ENCODE measurements at regions not wholly inside any gene's neighbourhood (a gene's known extent, or its start where the extent isn't known, plus 50 kb on each side); places are given as distances from the start of the nearest gene placed in this dataset.
A peak's percentile ranks its signal among the peaks of the same experiment; 100 is the strongest.

DNA sequence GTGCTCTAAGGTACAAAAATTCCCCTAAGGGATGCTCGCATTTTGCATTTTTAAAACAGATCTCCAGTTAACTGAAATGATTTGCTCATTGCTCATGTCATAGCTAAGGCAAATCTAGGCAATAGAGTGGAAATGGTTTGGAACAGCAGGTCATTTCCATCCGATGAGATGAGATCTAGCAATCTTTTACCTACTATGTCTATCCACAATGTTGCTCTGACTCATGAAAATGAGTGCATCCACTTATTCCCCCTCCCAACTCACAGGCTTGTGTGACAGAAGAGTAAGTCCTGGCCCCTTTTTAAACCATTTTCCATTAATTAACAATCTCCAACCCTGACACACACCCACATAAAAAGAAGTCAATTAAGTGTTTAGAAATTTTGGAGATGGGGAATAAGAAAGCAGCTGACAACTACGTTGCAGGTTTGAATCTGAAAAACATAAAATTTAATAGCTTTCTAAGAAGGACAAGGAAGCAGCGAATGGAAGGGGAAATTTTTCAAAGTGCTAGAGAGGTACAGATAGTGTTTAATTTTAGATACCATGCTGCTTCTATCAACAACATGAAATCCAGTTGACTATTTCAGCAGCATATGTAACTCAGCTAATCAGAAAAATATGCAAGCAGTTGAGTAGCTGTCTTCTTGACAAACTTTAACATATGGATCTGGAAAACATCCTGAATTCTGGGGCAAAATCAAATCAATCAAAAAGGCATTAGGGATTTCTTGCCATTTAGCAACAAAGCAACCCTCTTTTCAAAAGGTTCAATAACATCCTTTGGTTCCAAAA lies 112.0 kb downstream of the TMCO5A start:
- DNase-seq, result no peak

DNA sequence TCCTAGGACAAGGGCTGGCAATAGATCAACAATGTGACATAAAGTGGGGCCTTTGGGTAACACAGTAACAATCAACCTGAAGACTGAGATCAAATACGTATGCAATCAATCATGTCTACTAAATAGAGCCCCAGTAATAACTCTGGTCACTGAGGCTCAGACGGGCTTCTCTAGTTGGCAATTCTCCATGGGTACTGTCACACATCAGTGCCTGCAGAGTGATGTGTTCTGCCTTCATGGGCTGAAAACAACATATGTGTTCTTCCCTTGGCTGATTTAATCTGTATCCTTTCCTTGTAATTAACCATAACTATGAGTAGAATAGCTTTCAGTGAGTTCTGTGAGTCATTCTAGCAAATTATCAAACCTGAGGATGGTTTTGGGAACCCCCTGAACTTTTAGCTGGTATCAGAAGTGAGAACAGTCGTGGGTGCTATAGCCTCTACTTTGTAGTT lies 113.6 kb downstream of the TMCO5A start:
- DNase-seq, result no peak

DNA sequence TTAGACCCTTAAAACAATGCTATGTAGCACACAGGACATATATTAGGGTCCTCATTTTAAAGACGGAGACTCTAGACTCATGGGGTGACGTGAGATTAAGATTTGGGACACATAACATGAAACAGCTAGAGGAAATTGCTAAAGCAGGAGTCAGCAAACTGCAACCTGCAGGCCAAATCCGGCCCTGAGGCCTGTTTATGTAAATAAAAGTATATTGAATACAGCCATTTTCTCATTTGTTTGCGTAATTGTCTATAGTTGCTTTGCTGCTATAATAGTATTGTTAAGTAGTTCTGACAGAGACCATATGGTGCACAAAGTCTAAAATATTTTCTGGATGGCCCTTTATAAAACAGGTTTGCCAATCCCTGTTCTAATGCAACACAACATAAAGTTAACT lies 115.5 kb downstream of the TMCO5A start:
- no peak for DNase-seq

DNA sequence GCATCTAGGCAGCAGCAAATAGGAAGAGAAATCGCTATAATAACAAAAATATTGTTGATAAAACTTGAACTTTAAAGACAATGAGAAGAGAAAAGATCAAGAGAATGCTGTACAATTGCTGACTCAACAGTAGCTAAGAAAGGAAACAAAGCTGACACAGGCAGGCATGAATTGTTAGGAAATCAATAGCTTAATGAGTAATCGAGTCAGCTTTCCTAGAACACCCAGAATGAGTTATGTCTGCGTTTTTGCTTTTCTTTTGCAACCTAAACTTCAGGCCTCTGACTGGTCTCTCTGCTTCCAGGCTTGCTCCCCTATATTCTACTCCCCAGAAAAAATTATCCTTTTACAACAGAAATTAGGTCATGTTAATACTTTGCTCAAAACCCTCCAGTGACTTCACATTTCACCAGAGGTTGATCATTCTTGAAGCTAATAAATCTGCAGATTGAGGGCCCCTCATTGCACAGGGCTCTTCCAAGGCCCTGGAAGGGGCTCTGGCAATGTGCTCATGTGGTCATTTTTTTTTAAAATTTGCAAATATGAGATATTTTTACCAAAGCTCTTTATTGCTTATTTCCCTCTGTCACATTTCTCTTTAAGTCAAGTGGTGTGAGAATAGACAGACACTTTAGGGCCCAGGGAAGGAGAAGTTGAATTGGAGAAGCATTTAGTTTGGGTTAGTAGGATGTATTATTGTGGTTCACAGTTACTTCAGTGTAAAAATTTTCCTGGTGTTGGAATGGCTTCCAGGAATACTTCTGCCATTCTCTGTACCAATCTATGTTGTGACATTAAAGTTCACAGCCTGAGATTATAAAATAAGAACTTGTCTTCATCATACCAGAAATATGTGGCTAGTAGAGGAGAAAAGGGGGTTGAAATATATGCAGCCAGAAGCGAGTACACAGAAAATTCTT lies 116.3 kb downstream of the TMCO5A start:
- DNase-seq, result no peak

DNA sequence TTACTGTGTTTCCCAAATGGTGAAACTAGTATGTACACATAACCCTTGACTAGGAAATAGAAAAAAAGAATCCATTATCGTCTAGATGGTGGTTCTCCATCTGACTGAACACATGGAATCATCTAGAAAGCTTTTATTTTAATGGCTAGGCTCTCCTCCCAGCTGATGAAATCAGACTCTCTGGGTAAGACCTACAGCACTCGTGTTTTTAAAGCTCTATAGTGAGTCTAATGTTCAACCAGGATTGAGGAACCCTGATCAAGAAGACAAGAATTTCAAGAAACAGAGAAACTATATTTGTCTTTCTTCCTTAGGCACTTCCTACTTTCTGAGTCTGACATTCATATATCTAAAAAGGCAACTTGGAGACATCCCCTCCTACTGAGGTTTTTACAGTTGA lies 118.8 kb downstream of the TMCO5A start:
- no peak for DNase-seq

GRCh38 chr15:38053776-38054175 lies 119.3 kb downstream of the TMCO5A start:
- no peak for DNase-seq

DNA sequence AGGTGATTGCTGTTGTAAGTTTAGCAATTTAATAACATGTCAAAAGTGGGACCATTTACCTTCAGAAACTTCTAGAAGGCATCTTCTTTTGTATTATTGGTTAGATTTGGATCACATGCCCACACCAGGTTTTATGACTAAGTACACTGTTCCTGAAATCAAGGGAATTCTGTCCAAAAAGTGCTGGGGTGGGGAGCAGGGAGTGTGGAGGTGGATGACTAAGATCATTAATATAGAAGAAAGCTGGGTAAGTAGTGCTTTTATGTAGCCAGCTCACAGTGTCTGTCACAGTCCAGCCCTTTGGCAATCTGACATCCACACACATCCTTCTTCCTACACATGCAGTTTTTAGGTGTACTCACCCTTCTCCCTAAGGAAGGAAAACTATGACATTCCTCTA lies 120.0 kb downstream of the TMCO5A start:
- no peak for DNase-seq

DNA sequence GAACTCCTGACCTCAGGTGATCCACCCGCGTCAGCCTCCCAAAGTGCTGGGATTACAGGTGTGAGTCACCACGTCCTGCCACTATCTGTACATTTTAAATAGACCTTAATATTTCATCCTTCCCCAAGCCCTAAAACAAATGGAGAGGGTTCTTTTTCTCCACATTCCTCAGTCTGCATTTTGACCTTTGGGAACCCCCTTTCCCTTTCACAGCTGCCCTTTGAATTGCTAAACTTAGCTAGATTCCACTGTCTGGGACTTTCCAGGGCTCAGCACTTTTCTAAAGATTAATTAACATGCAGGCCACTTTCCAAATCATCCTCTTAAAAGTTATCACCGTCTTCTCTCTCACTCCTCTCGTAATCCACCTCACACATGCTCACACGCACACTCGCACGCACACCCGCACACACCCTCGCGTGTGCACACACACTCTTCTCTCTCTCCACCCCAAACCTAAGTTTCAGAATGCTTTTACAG lies 124.2 kb downstream of the TMCO5A start:
- no peak for DNase-seq

- DNase-seq, result no peak
Observed at GRCh38 chr15:38059665-38060064, 125.2 kb downstream of the TMCO5A start.

DNA sequence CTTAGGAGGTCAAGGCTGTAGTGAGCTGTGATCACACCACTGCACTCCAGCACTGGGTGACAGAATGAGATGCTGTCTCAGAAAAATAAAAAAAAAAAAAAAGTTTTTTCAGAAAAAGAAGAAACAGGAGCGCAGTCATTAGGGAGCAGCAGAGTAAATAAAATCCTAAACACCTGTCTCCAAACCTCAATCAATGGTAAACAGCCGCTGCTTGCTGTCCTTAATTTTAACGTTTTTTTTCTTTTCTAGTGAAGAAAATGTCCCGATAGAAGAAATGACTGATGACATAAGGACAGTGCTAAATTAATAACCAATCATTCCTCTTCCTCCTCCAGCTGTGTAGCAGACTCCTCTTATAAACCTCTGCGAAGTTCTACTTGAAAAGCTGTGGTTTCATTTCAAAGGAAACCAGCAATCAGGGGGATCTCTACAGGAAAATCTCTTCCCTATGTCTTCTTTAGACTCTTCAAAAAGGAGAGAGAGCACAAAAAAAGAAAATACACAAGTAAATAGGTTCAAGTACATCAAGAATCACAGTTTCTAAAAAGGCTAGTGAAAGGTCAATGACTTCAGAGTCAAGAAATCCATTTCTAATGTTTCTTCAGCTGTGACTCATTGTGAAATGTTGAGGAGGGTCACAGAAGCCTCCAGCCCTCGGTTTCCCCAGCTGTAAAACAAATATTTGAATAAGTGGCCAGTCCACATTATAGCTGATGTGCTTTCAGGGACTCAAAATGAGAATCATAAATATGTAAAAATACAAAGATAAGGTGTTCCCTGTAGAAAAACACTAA lies 127.6 kb downstream of the TMCO5A start:
- DNase-seq, result no peak

GRCh38 chr15:38062696-38063095 lies 128.3 kb downstream of the TMCO5A start:
- DNase-seq, result no peak

DNA sequence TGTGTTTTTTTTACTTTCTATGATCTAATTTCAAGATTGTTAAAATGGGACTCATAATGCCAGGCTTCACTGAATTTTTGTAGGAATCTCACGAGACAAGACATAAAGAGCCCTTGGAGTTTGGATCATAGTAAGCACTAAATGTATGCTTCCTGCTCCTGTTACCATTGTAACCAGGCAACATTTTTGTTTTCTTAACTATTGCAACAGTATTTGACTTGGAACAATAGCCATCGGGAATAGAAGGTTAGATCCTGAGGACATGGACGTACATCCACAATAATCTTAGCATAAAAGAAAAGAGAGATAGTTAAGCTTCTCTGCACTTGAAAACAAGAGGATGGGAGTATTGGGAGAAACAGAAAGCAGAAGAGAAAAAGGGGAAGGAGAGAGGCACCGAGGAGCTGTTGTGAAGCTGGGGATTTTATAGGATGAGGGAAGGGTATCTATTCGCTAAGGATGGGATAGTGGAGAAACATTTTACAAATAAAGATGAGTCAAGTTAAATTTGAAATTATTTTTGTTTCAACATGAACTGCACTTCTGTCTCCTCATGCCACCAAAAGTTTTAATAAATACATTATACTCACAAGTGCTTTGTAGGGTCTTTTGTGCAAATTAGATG lies 131.4 kb downstream of the TMCO5A start:
- DNase-seq, result no peak

DNA sequence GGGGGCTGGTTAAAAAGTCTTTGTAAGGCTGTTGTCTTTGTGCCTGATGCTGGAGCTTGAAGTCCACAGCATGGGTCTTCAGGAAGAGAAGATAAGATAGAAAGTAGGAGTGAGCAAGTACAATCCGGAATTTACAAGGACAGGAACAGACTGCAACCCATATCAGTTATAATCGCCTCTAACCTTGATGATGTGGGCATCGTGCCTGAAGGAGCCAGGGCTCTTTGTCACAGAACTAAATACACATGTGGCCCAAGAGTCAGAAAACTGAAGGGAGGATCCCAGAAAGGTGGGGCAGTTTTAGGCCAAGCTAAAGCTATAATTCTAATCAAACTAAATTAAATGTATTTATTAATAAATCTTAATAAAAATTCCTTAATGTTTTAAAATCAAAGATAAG lies 132.2 kb downstream of the TMCO5A start:
- no peak for DNase-seq

DNA sequence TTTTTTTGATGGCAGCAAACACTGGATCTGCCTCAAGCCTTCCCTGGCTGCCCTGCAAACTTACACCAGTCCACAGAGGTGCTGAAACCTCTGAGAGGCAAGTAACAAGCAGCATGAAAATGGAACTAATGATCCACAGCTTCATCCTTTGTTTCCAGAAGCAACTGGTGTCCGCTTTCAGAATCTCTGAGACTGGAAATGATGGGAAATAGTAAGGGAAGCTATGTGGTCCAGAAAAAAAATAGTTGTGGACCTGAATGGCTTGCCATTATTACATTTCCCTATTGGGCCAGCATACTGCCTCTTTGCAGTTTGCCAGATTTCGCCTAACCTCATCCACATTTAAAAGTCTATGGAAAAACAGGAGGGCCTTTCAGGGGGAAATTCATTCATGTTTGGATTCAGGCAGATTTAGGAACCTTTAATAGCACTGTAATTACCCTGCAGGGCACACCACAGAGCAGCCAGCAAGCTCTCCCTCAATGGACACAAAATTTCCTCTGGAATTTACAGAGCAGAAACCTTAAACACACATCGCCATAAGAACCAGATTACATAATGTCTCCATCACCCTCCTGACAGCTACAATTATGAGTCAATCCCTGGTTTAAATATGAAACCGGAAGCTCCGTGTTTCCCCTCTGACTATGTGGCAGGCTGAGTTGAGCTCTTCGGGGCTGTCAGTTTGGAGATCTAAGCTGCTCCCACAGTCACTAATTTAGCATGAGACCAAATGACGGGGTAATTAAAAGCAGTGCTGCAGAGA lies 134.4 kb downstream of the TMCO5A start:
- peak; percentile 46 for DNase-seq

- peak; percentile 55 for DNase-seq
Observed at GRCh38 chr15:38069511-38070011, 135.1 kb downstream of the TMCO5A start.

DNA sequence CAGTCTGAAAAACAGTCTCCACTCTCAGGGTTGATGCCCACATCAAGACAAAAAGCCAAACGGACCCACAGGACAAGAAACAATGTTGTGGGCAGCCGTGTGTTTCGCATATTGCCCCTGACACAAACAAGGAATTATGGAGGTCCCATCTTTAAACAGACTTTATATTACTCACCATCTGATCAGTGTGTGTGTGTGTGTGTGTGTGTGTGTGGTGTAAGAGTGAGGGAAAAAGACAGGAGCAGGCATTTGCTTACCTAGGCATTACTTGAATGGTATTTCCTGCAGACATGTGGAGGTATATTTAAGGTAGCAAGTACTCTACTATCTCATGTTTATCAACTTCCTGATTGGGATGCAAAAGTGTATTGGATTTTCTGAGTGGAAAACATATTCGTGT lies 136.3 kb downstream of the TMCO5A start:
- DNase-seq, result no peak

- DNase-seq, result no peak
Observed at GRCh38 chr15:38071211-38071972, 137.0 kb downstream of the TMCO5A start.

DNA sequence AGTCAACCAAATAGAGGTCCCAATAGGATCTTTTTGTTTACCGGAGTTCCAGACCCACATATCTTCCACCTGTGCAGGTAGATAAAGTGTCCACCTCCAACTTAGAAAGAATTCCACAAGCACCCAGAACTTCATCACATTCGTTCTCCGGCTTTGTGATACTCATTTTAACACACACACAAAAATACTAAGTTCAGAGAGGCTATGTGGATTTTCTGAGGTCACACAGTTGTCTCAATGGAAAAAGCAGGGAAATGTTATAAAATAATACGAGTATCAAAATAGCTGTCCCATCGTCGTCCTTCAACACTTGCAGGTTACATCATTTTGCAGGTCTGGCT lies 137.5 kb downstream of the TMCO5A start:
- DNase-seq, result no peak

DNA sequence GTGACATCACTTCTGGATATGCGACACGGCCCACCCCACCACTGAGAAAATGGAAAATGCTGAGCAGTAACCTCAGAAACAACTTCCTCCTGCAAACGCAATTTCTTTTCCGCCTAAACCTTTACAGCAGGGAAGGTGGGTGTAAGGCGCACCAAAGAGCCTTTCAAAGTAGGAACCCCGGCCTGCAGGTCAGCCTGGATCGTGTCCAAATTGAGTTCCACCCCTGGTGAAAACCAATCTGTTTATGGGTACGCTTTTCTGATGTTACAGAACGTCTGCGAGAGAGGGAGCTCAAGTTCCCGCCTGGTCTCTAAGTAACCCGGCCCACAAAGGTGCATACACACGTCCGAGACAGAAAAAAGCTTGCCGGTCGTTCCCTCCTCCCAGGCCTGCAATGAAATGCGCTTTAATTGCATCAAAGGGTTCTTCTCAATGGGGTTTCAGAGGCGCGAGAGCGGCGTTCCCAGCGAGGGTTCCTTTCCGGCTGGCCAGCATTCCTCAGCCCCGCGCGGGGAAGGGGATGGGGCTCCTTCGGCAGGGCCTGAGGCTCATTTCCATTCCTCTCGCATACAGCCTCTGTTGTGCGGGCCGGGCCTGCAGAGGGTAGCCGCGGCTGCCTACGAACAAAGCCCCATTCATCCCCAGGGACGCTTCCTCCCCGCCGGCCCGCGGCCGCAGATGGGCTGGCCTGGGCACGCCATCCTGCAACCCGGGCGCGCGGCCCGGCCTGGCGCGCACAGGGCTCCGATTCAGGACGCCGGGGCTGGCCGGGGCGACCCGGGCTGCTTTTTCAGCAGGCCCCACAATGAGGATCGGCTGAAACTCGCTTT lies 138.1 kb downstream of the TMCO5A start:
- peak; percentile 42 for DNase-seq

Data from CD4-positive, alpha-beta T cell treated with Interferon gamma for 1 hour (primary cell).